ENCODE measurements at regions not wholly inside any gene's neighbourhood (a gene's known extent, or its start where the extent isn't known, plus 50 kb on each side); places are given as distances from the start of the nearest gene placed in this dataset.

- no peak for DNase-seq (ENCODE audit: low read depth, low spot score)
Observed at GRCh38 chr2:195606179-195606578, 50.8 kb upstream of the SLC39A10 start.

DNA sequence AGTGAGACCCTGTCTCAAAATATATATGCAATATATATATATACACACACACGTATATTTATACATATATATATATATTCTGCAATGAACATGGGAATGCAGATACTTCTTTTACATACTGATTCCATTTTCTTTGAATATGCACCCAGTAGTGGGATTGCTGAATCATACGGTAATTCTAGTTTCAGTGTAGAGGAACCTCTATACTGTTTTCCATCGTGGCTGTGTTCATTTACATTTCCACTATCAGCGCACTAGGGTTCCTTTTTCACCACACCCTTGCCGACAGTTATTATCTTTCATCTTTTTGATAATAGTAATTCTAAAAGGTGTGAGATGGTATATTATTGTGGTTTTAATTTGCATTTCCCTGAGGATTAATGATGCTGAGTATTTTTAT, 52.3 kb upstream of the SLC39A10 start:
- DNase-seq (ENCODE audit: low read depth, low spot score) = no peak

- DNase-seq (ENCODE audit: low read depth, low spot score) = no peak
Observed at GRCh38 chr2:195603998-195604397, 53.0 kb upstream of the SLC39A10 start.

GRCh38 chr2:195603408-195603807, 53.6 kb upstream of the SLC39A10 start:
- DNase-seq (ENCODE audit: low read depth, low spot score) = no peak

- DNase-seq (ENCODE audit: low read depth, low spot score) = no peak
Observed at GRCh38 chr2:195602687-195603086, 54.3 kb upstream of the SLC39A10 start.

GRCh38 chr2:195601361-195601760, 55.7 kb upstream of the SLC39A10 start:
- no peak for DNase-seq (ENCODE audit: low read depth, low spot score)

DNA sequence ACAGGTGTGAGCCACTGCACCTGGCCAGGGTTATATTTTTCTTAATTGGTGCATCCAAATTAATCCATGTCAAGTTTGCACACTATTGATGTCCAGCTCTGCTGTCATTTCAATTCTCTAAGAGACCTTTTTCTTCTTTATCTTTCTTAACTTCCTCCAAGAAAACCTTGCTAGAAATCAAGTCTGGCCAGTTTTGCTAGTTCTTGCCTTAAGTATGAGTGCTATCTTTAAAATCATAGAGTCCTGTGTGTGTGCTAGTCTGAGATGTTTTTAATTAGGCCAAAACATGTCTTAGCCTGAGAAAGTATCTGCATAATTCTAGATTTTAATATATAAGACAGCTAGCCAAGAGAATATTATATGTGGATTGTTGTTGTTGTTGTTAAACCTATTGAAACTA, 56.2 kb upstream of the SLC39A10 start:
- DNase-seq (ENCODE audit: low read depth, low spot score) = no peak

DNA sequence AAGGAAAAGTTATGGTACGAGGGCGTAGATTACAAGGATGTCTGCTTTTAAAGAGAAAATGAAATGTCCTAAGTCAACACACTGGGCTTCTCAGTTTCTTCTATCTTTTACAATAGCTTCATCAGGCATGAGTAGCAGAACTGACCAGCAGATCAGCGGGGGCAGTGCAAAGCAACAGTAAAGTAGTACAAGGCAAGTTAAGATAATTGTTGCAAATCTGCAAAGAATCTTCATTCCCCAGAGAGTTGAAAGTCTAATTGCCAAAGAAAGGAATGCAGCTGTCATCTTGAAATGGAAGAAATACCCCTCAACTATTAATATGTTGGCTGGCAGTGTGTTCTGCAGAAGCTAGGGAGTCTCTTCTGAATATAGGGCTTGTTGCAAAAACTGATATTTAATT, 60.2 kb upstream of the SLC39A10 start:
- no peak for DNase-seq (ENCODE audit: low read depth, low spot score)

DNA sequence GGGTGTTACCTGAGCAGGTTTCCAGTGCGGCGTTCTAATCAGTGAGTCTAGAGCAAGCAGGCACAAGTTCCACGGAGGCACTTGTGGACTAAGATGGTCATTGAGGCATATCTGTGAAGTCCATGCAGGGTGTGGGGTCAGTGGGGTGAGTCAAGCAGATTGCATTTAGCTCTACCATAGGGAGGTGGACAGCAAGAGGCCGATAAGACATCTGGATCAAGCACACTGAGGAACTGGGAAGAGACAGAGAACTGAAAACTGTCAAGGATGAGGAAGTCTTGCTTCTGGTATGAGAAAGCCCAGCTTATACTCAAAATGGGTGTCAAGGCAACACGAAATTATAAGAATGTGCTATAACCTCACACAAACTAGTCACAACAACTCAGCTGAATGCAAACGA, 61.2 kb upstream of the SLC39A10 start:
- no peak for DNase-seq (ENCODE audit: low read depth, low spot score)

- no peak for DNase-seq (ENCODE audit: low read depth, low spot score)
Observed at GRCh38 chr2:195594919-195595694, 61.9 kb upstream of the SLC39A10 start.

- DNase-seq (ENCODE audit: low read depth, low spot score) = no peak
Observed at GRCh38 chr2:195594248-195594647, 62.8 kb upstream of the SLC39A10 start.

- no peak for DNase-seq (ENCODE audit: low read depth, low spot score)
Observed at GRCh38 chr2:195592105-195592504, 64.9 kb upstream of the SLC39A10 start.

GRCh38 chr2:195590861-195591205, 66.2 kb upstream of the SLC39A10 start:
- no peak for DNase-seq (ENCODE audit: low read depth, low spot score)

- DNase-seq (ENCODE audit: low read depth, low spot score) = no peak
Observed at GRCh38 chr2:195590199-195590860, 66.7 kb upstream of the SLC39A10 start.

- no peak for DNase-seq (ENCODE audit: low read depth, low spot score)
Observed at GRCh38 chr2:195587966-195588365, 69.1 kb upstream of the SLC39A10 start.

DNA sequence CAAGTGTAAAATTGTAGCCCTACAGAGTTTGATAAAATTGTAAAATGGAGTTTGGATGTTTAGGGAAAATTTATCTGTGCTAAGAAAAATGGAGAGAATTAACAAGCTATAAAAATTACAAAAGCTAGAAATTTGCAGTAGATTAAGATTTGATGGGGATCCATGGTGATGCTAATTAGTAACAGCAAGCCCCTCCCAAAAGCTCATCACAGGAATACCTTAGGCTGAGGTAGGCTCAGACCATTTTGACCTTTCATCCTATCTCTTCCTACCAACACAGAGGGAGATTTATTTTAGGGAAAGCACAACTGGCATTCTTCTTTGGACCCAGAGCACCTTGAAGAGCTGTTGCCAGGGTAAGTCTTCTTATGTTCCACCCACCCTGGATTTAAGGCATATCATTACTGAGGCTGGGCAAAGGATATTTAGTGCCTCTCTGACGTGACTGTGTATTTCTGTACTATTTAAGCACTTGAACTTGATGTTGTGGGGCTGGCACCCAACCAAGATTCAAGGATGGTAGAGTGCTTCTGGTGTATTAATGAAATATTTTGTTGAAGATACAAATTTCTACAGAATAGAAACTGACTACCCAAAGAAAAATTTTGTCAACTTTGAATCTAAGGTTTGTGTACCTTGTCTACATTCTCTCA, 70.8 kb upstream of the SLC39A10 start:
- no peak for DNase-seq (ENCODE audit: low read depth, low spot score)

DNA sequence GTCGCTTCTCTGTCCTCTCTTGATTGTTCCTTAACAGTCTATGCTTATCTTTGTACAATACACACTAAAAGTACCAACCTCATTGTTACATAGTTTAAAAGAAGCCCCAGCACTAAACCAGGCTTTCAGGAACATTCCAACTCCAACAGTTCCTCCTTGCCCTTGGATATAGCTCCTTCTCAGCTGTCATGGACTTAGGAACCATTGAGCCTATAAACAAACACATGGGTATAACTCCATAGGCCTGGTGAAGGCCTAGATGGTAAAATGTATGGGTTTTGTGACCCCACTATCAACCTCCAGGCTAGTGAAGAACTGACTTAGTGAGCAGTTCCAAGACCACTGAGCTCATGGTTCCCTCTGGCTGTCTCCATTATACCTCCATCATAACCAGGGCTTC, 74.8 kb upstream of the SLC39A10 start:
- DNase-seq (ENCODE audit: low read depth, low spot score) = no peak

GRCh38 chr2:195579776-195580555, 77.1 kb upstream of the SLC39A10 start:
- no peak for DNase-seq (ENCODE audit: low read depth, low spot score)

- no peak for DNase-seq (ENCODE audit: low read depth, low spot score)
Observed at GRCh38 chr2:195575879-195576401, 81.1 kb upstream of the SLC39A10 start.

DNA sequence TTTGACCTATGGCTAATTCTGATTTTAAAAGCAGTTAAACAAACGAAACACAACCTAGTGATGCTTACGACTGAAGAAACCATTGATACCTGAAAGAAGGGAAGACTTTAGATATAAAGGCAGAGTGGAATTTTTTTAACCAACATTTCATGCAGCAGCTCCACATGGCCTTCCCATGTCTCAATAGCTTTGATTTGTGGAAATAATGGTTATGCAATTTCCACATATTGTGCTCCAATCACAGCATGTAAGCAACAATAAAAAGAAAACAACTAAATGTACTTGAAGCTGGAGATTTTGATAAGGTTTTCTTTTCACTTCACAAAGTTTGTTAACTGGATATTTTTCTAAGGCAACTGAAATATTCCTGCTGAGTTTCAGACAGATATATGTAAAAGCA, 82.0 kb upstream of the SLC39A10 start:
- DNase-seq (ENCODE audit: low read depth, low spot score) = no peak

DNA sequence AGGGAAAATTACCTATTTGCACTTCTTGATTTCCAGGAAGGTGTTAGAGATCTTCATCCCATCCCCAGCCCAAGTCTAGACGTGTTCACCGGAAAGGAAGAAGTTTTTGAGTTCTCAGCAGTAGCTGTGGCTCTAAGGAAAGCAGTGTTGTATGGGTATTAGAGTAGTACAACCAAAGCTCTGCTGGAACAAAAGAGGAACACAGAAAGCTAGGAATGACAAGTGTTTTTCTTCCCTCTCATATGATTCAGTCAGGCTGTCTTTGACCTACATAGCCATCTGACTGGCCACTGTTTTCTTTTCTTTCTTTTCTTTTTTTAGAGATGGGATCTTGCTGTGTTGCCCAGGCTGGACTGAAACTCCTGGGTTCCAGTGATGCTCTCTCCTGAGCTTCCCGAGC, 82.7 kb upstream of the SLC39A10 start:
- no peak for DNase-seq (ENCODE audit: low read depth, low spot score)
